Body of pancreas (tissue), 4 donors: ENCODE measurements at regions not wholly inside any gene's neighbourhood (a gene's known extent, or its start where the extent isn't known, plus 50 kb on each side); places are given as distances from the start of the nearest gene placed in this dataset.

ENCODE experiments used
- ATAC-seq: fragments of 150-250 bp; one replicate; pipeline ENCODE4 v1.9.1; 2016
- DNase-seq, 4 donors: peaks; one replicate each; pipeline ENCODE4 v3.0.0-alpha.2; 2019
- H3K27ac ChIP-seq, 4 donors: fragments of 200-600 bp; sonication (generic); 1 replicate in 3 of 4; 2 replicates in 1 of 4; pipeline versions ENCODE4 v1.5.1 to v1.6.1; 2016 to 2019; ENCODE audit warnings: mild to moderate bottlenecking in 1 of 4, mixed read lengths in 1 of 4, moderate library complexity in 1 of 4
- H3K27me3 ChIP-seq, 2 donors: fragments of 200-600 bp; sonication (generic); one replicate each; pipeline ENCODE4 v1.6.0; 2016; ENCODE audit warnings: mild to moderate bottlenecking in 1 of 2
- H3K36me3 ChIP-seq, 2 donors: fragments of 200-600 bp; sonication (generic); replicated peaks in 1 of 2; 2 replicates each; pipeline ENCODE4 v1.5.1; 2016; ENCODE audit warnings: low read depth in 2 of 2; ENCODE audit not compliant: insufficient read depth in 1 of 2
- H3K4me1 ChIP-seq: fragments of 200-600 bp; sonication (generic); one replicate; pipeline ENCODE4 v1.6.0; 2016
- H3K4me3 ChIP-seq, 2 donors: fragments of 200-600 bp; sonication (generic); 1 replicate in 1 of 2; 2 replicates in 1 of 2; pipeline ENCODE4 v1.5.1; 2016 to 2019
- H3K9me3 ChIP-seq, 3 donors: fragments of 200-600 bp; sonication (generic); 1 replicate in 2 of 3; 2 replicates in 1 of 3; pipeline ENCODE4 v1.5.1; 2016
- CTCF ChIP-seq, 7 experiments: fragments of 450-650 bp in 4 of 7; fragments of 200-600 bp in 3 of 7; sonication (generic) in 3 of 7; IDR thresholded peaks; one replicate each; pipeline ENCODE4 v1.5.1; 2016 to 2019; ENCODE audit warnings: antibody characterized with exemption in 7 of 7
- POLR2A ChIP-seq, 3 donors: fragments of 450-650 bp; IDR thresholded peaks; one replicate each; pipeline ENCODE4 v1.6.1; 2016; ENCODE audit warnings: antibody characterized with exemption in 3 of 3, mild to moderate bottlenecking in 2 of 3
- WGBS, 2 donors: methylation state at CpG; one replicate each; pipeline ENCODE4 v1.1.5; 2017; 5-methylcytosine and 5-hydroxymethylcytosine counted together
- intact Hi-C: fragments of 100-400 bp; cut with DNase I; formaldehyde crosslinking; loops from one replicate; pipeline ENCODE4 v1.15.1; 2023

DNA sequence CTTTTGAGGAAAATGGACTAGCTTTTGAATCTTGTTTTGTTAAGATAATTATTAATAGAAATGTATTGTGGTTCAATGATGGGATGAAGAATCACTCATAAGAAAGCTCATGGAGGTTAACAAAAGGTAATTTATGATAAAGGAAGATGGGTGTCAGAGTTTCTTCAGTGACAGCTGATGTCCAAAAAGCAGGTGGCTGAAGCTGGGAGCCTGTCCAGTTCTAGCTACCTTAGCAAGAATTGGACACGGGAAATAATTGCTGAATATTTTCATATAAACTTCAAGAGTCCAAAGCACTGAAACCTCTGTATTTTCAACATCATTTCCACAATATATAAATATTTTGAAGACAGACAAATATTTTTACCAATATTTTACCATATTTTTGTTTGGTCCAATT is 1505.8 kb upstream of the SLC39A10 start:
- Histone ChIP-seq H3K4me3 (no peak overlapping the region), H3K27ac (no peak overlapping the region), H3K36me3 (no peaks in the 10 kb centered on the region), H3K9me3 (no peaks in the 10 kb centered on the region), H3K27me3 (no peaks in the 10 kb centered on the region), H3K4me1 (no peaks in the 10 kb centered on the region)
- 70 to 79% methylated on average over 1 of the region's 1 CpG for WGBS, 2 donors
- TF ChIP-seq POLR2A (IDR thresholded peaks at IDR 0.05) (no peak), CTCF (IDR thresholded peaks at IDR 0.05) (no peak)
- DNase-seq (no peak), ATAC-seq (no peak)
- intact Hi-C loops, result no loop called here

DNA sequence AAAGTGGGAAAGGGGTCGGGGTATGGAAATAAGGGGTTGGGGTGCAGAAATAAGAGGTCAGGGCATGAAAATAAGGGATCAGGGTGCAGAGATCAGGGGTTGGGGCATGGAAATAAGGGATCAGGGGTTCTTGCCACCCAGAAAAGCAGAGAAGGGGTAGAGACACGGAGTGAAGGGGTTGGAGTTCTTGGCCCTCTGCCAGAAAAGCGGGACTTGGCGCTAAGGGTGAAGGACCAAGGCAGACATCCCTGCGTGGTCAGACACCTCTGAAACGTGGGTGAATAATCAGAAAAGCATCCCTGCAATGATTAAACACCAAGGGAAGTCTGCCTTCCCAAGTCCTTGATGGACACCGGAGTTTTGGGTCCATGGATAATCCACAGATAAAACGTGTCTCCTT is 1521.6 kb upstream of the SLC39A10 start:
- H3K4me1 ChIP-seq, result no peaks in the 10 kb centered on the region
- no peaks in the 10 kb centered on the region for H3K27me3 ChIP-seq
- no peak overlapping the region for H3K27ac ChIP-seq
- H3K36me3 ChIP-seq, result no peaks in the 10 kb centered on the region
- ATAC-seq, result no peak
- no peak overlapping the region for H3K4me3 ChIP-seq
- WGBS, 2 donors, result 58 to 66% methylated on average over 8 of the region's 8 CpGs
- no peaks in the 10 kb centered on the region for H3K9me3 ChIP-seq
- TF ChIP-seq CTCF (IDR thresholded peaks at IDR 0.05) (no peak), POLR2A (IDR thresholded peaks at IDR 0.05) (no peak)
- DNase-seq, result no peak
- intact Hi-C loops, result no loop called here

DNA sequence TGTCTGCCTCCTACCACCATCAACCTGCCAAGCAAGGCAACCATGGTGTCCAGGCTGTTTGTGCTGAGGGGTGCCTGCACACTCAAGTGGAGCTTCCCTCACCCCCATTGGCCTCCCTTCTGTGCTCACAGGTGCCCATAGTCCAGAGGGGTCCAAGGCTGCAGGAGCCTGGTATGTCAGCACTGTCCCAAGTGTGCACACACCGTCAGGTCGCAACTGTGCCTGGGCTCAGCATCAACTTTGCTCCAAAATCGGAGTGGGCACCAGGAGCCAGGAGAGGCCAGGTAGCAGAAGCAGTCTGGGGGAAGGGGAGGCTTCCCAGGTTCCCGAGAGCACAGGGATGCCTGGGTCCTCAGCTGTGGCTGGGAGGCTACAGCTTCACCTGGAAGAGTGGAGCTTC is 1528.2 kb upstream of the SLC39A10 start:
- DNase-seq (no peak), ATAC-seq (no peak)
- Histone ChIP-seq H3K36me3 (no peaks in the 10 kb centered on the region), H3K27me3 (no peaks in the 10 kb centered on the region), H3K4me1 (no peaks in the 10 kb centered on the region), H3K27ac (no peak overlapping the region), H3K4me3 (no peak overlapping the region), H3K9me3 (no peaks in the 10 kb centered on the region)
- intact Hi-C loops, result no loop called here
- 67 to 68% methylated on average over 1 to 4 of the region's 4 CpGs for WGBS, 2 donors
- TF ChIP-seq CTCF (IDR thresholded peaks at IDR 0.05) (no peak), POLR2A (IDR thresholded peaks at IDR 0.05) (no peak)

DNA sequence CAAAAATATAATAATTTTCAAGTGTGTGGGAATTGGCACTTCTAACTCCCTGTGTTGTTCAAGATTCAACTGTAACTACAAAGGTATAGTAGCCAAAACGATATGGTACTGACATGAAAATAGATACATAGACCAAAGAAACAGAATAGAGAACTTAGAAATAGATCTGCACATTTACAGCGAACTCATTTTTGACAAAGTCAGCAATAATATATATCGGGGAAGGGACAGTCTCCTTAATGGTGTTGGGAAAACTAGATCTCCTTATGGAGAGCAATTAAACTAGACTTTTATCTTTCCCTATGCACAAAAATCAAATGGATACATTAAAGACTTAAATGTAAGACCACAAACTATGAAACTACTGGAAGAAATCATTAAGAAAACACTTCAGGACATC is 1530.6 kb upstream of the SLC39A10 start:
- Histone ChIP-seq H3K4me3 (no peak overlapping the region), H3K27ac (no peak overlapping the region), H3K9me3 (no peaks in the 10 kb centered on the region), H3K36me3 (no peaks in the 10 kb centered on the region), H3K4me1 (no peaks in the 10 kb centered on the region), H3K27me3 (no peaks in the 10 kb centered on the region)
- DNase-seq (no peak), ATAC-seq (no peak)
- WGBS, 2 donors, result 60 to 66% methylated on average over 3 of the region's 3 CpGs
- no peak for TF ChIP-seq CTCF (IDR thresholded peaks at IDR 0.05)
- no peak for TF ChIP-seq POLR2A (IDR thresholded peaks at IDR 0.05)
- intact Hi-C loops, result no loop called here

- Histone ChIP-seq H3K9me3 (no peaks in the 10 kb centered on the region), H3K36me3 (no peaks in the 10 kb centered on the region), H3K4me3 (no peak overlapping the region), H3K27me3 (no peaks in the 10 kb centered on the region), H3K27ac (no peak overlapping the region), H3K4me1 (no peaks in the 10 kb centered on the region)
- intact Hi-C loops, result no loop called here
- ATAC-seq, result no peak
- no peak for TF ChIP-seq CTCF (IDR thresholded peaks at IDR 0.05)
- TF ChIP-seq POLR2A (IDR thresholded peaks at IDR 0.05), result no peak
- WGBS, 2 donors, result 40 to 46% methylated on average over 3 of the region's 3 CpGs
- no peak for DNase-seq
These were observed 1540.2 kb upstream of the SLC39A10 start for GRCh38 chr2:194116861-194117260.
